Subcutaneous abdominal adipose tissue (tissue), 5 donors: ENCODE measurements at regions not wholly inside any gene's neighbourhood (a gene's known extent, or its start where the extent isn't known, plus 50 kb on each side); places are given as distances from the start of the nearest gene placed in this dataset.

Experiments used
- H3K27ac ChIP-seq: one replicate; pipeline ENCODE4 v1.7.0; 2013; ENCODE audit warnings: low read depth, mild to moderate bottlenecking, inconsistent platforms, low read length, moderate library complexity
- H3K27me3 ChIP-seq, 5 donors: one replicate each; pipeline ENCODE4 v1.7.0; 2013; ENCODE audit warnings: low read length in 5 of 5, inconsistent platforms in 1 of 5; ENCODE audit not compliant: control insufficient read depth in 5 of 5, insufficient read depth in 4 of 5
- H3K36me3 ChIP-seq, 5 donors: one replicate each; pipeline ENCODE4 v1.7.0; 2013; ENCODE audit warnings: low read length in 5 of 5; ENCODE audit not compliant: control insufficient read depth in 5 of 5, insufficient read depth in 5 of 5
- H3K4me1 ChIP-seq, 5 donors: one replicate each; pipeline ENCODE4 v1.7.0; 2013; ENCODE audit warnings: low read length in 5 of 5, mild to moderate bottlenecking in 3 of 5, moderate library complexity in 1 of 5; ENCODE audit not compliant: control insufficient read depth in 5 of 5, insufficient read depth in 5 of 5
- H3K4me3 ChIP-seq, 5 donors: one replicate each; pipeline ENCODE4 v1.7.0; 2013; ENCODE audit warnings: low read length in 5 of 5, low read depth in 1 of 5
- H3K9ac ChIP-seq, 5 donors: one replicate each; pipeline ENCODE4 v1.7.0; 2013; ENCODE audit warnings: low read length in 5 of 5, mild to moderate bottlenecking in 4 of 5, moderate library complexity in 3 of 5
- H3K9me3 ChIP-seq, 5 donors: one replicate each; pipeline ENCODE4 v1.7.0; 2013; ENCODE audit warnings: low read length in 5 of 5; ENCODE audit not compliant: control insufficient read depth in 5 of 5
- donor health status: healthy.
- donor health status: healthy.
- donor health status: healthy.
- donor health status: healthy.
- donor health status: healthy.

- Histone ChIP-seq H3K4me3 (no peak overlapping the region), H3K36me3 (no peaks in the 10 kb centered on the region)
Measured at GRCh38 chr19:31907661-31908060, 437.7 kb upstream of the ZNF507 start.

GRCh38 chr19:31908080-31908479 is 437.3 kb upstream of the ZNF507 start:
- Histone ChIP-seq H3K4me1 (peaks cover 0 to 12% (median 7%) of the 10 kb centered on the region in 5 donors), H3K9me3 (no peaks in the 10 kb centered on the region), H3K4me3 (no peak overlapping the region), H3K27me3 (no peaks in the 10 kb centered on the region), H3K9ac (no peak overlapping the region), H3K27ac (no peak overlapping the region), H3K36me3 (no peaks in the 10 kb centered on the region)

More at GRCh38 chr19:31907661-31908060, 437.7 kb upstream of the ZNF507 start:
- H3K9ac ChIP-seq: no peak overlapping the region
- H3K9me3 ChIP-seq: no peaks in the 10 kb centered on the region
- no peaks in the 10 kb centered on the region for H3K27me3 ChIP-seq
- peaks cover 0 to 12% (median 7%) of the 10 kb centered on the region in 5 donors for H3K4me1 ChIP-seq
- no peak overlapping the region for H3K27ac ChIP-seq

- Histone ChIP-seq H3K27ac (no peak overlapping the region), H3K9me3 (no peaks in the 10 kb centered on the region), H3K4me3 (no peak overlapping the region), H3K36me3 (no peaks in the 10 kb centered on the region), H3K27me3 (no peaks in the 10 kb centered on the region), H3K9ac (no peak overlapping the region), H3K4me1 (peaks cover 0 to 12% (median 7%) of the 10 kb centered on the region in 5 donors)
Measured at GRCh38 chr19:31908496-31909225, 436.7 kb upstream of the ZNF507 start.

GRCh38 chr19:31910224-31910623 is 435.2 kb upstream of the ZNF507 start:
- Histone ChIP-seq H3K27ac (no peak overlapping the region), H3K9me3 (no peaks in the 10 kb centered on the region), H3K36me3 (no peaks in the 10 kb centered on the region), H3K4me1 (peaks cover 0 to 12% (median 7%) of the 10 kb centered on the region in 5 donors), H3K9ac (no peak overlapping the region), H3K4me3 (no peak overlapping the region), H3K27me3 (no peaks in the 10 kb centered on the region)

GRCh38 chr19:31911577-31911976 is 433.8 kb upstream of the ZNF507 start:
- no peaks in the 10 kb centered on the region for H3K9me3 ChIP-seq
- H3K9ac ChIP-seq: no peak overlapping the region
- no peaks in the 10 kb centered on the region for H3K27me3 ChIP-seq
- no peak overlapping the region for H3K27ac ChIP-seq
- no peak overlapping the region for H3K4me3 ChIP-seq
- H3K36me3 ChIP-seq: no peaks in the 10 kb centered on the region
- peaks cover 0 to 5% (median 3%) of the 10 kb centered on the region in 5 donors for H3K4me1 ChIP-seq

GRCh38 chr19:31913103-31913661 is 432.2 kb upstream of the ZNF507 start:
- no peak overlapping the region for H3K9ac ChIP-seq
- H3K36me3 ChIP-seq: no peaks in the 10 kb centered on the region
- H3K27ac ChIP-seq: no peak overlapping the region
- no peaks in the 10 kb centered on the region for H3K4me1 ChIP-seq
- no peak overlapping the region for H3K4me3 ChIP-seq
- no peaks in the 10 kb centered on the region for H3K9me3 ChIP-seq
- no peaks in the 10 kb centered on the region for H3K27me3 ChIP-seq

- Histone ChIP-seq H3K4me1 (no peaks in the 10 kb centered on the region), H3K27me3 (no peaks in the 10 kb centered on the region), H3K4me3 (no peak overlapping the region), H3K9ac (no peak overlapping the region), H3K9me3 (peaks cover 0 to 2% (median 0%) of the 10 kb centered on the region in 5 donors), H3K36me3 (no peaks in the 10 kb centered on the region), H3K27ac (no peak overlapping the region)
Measured at GRCh38 chr19:31930401-31930800, 415.0 kb upstream of the ZNF507 start.

GRCh38 chr19:31937983-31938382 is 407.4 kb upstream of the ZNF507 start:
- Histone ChIP-seq H3K4me3 (no peak overlapping the region), H3K4me1 (peaks cover 0 to 2% (median 0%) of the 10 kb centered on the region in 5 donors), H3K27me3 (peaks cover 0 to 7% (median 0%) of the 10 kb centered on the region in 5 donors), H3K9me3 (peaks cover 0 to 2% (median 0%) of the 10 kb centered on the region in 5 donors), H3K9ac (no peak overlapping the region), H3K27ac (no peak overlapping the region), H3K36me3 (no peaks in the 10 kb centered on the region)

GRCh38 chr19:31938675-31939074 is 406.7 kb upstream of the ZNF507 start:
- Histone ChIP-seq H3K9me3 (peaks cover 0 to under 1% (median 0%) of the 10 kb centered on the region in 5 donors), H3K4me1 (peaks cover 0 to 2% (median 0%) of the 10 kb centered on the region in 5 donors), H3K27ac (no peak overlapping the region), H3K27me3 (peaks cover 0 to 7% (median 0%) of the 10 kb centered on the region in 5 donors), H3K36me3 (no peaks in the 10 kb centered on the region), H3K9ac (no peak overlapping the region), H3K4me3 (no peak overlapping the region)

GRCh38 chr19:31940396-31940795 is 405.0 kb upstream of the ZNF507 start:
- no peaks in the 10 kb centered on the region for H3K9me3 ChIP-seq
- H3K4me3 ChIP-seq: no peak overlapping the region
- H3K27ac ChIP-seq: no peak overlapping the region
- H3K4me1 ChIP-seq: peaks cover 0 to 2% (median 0%) of the 10 kb centered on the region in 5 donors
- H3K27me3 ChIP-seq: peaks cover 0 to 7% (median 0%) of the 10 kb centered on the region in 5 donors
- H3K9ac ChIP-seq: no peak overlapping the region
- H3K36me3 ChIP-seq: no peaks in the 10 kb centered on the region
